ENCODE measurements at regions not wholly inside any gene's neighbourhood (a gene's known extent, or its start where the extent isn't known, plus 50 kb on each side); places are given as distances from the start of the nearest gene placed in this dataset.
"Not testable (repeated sequence)": the region's sequence is repeated elsewhere in the genome, so short reads cannot be mapped to it uniquely, and the experiment has no call there.

DNA sequence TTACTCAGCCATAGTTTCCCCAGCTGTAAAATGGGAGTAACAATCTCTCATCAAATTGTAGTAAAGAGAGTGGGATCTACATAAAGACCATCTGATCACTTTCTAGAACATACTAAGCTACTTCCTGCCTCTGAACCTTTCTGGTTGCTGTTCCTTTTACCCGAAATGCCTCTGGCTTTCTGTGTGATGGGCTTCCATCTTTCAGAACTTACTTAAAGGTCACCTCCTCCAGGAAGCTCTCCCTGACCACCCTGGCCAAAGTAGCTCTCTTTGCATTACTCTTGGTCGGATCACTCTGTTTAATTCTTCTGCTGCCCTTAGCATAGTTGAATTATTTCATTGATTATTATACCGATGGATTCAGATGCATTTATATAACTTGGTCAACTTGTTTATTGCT lies 171.0 kb downstream of the BMP7 start:
- intact Hi-C loops (cut with micrococcal nuclease): no loop called here

DNA sequence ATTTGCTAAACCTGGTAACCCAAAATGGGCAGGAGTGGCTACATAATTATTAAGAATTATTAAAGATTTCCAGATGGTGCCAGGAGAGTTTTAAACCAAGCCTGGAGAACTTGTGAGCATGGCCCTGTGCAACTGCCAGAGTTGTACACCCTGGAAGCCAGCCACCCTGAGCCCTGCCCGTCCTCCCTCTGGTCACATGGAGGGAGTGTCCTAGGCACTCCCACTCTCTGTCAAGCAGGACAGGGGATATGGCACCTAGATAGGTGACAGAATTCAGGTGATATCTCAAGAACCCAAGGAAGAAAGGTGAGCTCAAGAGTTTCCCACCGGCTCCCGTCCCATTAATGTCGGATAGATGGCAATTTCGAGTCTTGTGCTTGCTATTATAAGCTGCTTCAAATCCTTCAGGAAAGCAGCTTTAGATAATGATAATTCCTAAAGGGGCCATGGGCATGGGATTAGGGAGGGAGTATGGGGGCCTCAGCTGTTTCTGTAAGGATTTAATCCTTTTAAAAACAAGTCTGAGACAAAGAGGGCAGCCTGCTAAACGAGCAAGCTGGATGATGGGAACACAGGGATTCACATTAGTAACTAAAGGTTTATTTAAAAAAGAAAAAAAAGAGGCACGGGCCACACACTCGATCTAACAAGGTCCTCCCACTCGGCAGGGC lies 169.1 kb downstream of the BMP7 start:
- intact Hi-C loops (cut with micrococcal nuclease): no loop called here

DNA sequence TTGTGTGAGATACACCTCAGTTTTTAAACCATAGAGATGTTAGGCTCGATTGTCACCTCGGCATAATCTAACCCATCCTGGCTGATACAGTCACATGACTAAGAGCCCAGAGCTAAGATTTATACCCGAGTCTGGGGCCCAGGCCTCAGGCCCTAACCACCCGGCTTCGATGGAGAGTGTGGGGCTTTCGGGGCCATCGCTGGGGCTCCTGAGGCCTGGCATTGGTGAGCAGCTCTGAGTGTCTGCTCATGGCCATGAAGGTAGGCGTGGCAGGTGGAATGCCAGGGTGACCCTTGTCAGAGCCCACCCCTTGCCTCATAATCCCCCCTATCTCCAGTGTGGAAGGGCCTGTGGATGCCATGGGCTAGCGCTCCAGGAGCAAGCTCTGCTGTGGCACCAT lies 164.3 kb downstream of the BMP7 start:
- intact Hi-C loops (cut with micrococcal nuclease): no loop called here

DNA sequence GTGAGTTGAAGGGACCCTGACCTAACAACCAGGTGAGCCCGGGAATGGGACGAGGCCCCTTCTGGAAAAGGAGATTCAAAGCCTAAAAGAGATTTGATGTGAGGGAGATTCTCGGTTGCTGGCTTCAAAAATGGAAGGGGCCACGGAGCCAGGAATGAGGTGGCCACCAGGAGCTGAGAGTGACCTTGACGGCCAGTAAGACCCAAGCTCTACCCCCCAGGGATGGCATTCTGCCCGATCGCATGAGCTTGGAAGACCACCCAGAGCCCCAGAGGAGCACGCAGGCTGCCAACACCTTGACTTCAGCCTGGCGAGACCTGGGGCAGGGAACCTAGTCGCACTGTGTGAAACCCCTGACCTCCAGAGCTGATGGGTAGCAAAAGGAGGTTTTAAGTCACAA lies 163.9 kb downstream of the BMP7 start:
- intact Hi-C loops (cut with micrococcal nuclease): no loop called here

DNA sequence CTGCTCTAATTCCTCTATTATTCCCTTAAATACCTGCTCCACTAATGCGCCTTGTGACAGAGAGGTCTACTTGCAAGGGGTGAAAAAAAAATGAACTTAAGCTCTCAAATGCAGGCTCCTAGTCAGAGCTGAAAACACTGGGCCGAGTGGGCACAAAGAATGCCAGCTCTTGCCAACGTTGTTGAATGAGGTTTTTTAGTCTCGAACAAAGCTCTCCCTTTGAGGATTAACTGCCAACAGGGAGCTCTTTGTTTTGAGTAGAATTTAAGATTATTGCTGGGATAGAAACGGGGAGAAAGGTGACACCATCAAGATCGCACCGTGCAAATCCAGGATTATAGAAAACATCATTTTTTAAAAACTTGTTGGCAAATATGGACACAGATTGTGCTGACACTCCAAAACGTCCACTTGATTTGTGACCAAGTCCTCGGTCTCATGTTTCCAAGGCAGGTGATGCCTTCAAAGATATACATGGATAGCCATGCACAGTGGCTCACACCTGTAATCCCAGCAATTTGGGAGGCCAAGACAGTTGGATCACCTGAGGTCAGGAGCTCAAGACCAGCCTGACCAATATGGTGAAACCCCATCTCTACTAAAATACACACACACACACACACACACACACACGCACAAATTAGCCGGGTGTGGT lies 163.2 kb downstream of the BMP7 start:
- intact Hi-C loops (cut with micrococcal nuclease): no loop called here

DNA sequence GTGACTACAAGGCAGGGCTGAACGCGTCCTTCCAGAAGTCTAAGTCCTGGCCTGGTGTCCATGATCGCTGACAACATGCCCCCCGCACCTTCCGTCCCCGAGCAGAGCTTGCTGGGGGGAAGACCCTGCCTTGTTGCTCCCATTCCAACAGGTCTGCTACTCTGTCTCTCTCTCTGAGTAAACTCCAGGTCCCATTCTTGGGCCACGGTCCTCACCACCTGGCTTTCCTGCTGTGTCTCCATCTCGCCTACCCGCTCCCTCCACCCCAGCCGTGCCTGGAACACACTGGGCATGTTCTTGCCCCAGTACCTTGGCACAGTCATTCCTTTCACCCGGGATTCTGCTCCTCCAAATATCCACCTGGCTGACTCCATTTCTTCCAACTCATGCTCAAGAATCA lies 162.3 kb downstream of the BMP7 start:
- intact Hi-C loops (cut with micrococcal nuclease): no loop called here

DNA sequence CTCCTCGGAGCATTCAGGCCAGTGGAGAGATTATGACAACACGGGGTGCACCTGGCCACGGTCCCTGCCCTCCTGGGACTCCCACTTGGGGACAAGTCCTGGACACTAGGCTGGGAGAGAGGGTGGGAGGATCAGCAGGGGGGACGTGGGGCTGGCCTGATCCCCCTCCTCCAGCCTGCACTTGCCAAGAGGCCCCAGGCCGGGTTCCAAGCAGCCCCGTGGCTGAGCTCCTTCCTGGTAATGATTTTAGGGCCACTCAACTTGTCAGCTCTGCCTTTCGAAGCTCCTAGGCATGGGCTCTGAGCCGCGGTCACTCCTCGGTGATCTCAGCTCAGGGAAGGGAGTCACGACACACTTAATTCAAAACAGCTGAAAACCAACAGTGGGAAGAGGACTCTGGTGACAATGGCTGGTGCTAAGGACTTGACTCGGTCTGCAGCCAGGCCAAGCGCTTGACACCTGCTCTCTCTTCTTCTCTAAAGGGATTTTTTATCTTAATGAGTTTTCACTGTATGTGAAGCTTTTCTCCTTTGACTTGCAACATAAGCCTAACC lies 161.7 kb downstream of the BMP7 start:
- intact Hi-C loops (cut with micrococcal nuclease): no loop called here

DNA sequence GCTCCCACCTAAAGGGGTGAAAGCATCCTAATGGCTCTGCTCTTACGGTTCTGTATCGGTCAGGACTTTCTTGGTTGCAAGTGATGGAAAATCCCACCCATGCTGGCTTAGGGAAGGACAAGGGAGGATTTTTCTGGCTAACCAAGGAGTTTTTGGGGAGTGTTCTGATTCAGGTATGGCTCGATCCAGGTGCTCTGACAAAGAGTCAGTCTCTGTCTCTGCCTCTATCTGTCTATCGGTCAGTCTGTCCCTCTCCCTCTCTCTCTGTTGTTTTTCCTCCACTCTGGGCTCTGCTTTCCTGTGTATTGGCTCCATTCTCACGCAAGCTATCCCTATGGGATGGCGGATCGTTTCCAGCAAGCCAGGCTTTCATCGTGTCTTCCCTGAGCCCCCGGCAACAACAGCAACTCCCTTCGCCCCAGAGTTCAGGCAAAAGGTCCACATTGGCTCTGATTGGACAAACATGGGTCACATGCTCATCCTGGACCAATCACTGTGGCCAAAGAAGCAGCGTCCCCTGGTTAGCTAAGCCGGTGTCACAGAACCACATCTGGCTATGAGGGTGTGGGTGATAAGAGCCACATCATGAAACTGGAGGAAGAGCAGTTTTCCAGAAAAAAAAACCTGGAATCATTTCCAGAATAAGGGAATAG lies 160.3 kb downstream of the BMP7 start:
- intact Hi-C loops (cut with micrococcal nuclease): no loop called here

DNA sequence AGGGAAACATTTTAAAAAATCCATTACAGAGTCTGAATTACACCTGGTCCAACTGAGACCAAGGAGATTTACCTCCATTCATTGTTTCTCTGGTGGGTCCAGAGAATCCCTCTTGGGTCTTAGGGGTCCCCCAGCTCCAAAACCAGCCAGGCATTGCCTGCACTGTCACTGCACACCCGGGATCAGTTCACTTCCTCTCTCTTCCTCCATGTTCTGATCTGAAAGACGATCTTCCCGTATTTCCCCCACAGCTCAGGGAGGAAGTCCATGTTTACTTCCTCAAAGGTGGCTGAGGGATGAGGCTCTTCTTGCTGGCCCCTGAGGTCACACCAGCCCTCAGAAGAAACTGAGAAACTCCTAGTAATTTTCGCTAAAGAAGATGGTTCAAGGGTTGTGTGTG lies 159.7 kb downstream of the BMP7 start:
- intact Hi-C loops (cut with micrococcal nuclease): no loop called here

DNA sequence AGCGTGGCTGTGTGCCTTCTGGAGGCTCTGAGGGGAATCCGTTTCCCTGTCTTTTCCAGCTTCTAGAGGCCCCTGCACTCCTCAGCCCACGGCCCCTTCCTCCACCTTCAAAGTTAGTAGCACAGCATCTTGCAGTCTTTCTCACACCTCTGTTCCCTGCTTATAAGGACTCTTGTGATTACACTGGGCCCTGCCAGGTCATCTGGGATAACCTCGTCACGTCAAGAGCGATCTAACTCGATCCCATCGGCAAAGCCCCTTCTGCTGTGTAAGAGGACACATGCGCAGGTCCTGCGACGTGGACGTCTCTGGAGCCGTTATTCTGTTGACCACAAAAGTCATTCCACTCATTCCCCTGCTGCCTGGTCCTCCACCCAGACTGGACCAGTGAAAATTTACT lies 159.2 kb downstream of the BMP7 start:
- intact Hi-C loops (cut with micrococcal nuclease): no loop called here

DNA sequence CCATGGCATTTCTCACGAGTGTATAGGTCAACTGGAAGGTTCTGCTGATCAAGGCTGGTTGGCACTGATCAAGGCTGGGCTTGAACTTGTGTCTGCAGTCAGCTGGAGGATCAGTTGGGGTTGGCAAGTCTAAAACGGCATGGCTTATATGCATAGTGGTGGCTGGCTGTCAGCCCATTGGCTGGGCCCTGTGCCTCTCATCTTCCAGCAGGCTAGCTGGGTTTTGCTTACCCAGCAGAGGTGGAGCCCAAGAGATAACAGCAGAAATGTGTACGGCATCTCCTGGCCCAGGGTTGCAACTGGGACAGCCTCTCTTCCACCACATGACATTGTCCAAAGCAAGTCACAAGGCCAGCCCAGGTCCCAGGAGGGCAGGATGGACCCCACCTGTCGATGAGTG lies 158.2 kb downstream of the BMP7 start:
- intact Hi-C loops (cut with micrococcal nuclease): no loop called here

DNA sequence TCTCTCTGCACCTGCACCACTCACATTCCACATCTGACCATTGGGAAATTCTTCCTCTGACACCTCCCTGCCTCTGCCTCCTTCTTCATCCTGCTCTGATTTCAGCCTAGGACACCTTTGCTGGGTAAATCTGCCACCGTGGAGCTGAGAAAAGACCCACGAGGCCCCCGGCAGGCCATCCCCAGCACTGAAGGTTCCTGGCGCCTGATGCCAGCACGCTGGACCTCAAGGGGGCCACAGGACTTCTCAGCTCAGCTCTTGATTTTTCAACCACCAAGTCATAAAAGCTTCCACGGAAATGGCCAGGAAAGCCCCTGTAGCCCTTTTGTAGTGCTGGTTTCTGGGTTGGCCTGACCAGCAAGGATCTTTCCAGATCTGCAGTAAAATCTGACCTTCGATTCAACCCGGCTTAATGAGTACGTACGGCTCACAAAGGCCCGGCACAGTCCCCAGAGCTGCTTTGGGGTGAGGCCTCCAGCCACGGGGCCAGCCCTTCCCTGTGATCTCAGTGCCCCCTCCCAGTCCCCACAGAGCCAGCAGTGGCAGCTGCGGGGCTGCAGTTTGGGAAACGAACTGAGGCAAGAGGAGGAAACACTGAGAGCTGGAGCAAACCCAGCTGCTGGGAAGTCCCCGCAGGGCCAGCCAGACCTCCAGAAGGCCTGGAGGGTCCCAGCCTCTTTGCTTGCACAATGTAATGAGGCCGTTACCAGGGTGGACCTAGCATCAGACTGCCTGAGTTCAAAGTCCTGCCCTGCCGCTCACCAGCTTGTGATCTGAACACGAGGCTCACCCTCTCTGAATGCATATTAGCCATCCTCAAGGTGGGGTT lies 157.5 kb downstream of the BMP7 start:
- intact Hi-C loops (cut with micrococcal nuclease): no loop called here

DNA sequence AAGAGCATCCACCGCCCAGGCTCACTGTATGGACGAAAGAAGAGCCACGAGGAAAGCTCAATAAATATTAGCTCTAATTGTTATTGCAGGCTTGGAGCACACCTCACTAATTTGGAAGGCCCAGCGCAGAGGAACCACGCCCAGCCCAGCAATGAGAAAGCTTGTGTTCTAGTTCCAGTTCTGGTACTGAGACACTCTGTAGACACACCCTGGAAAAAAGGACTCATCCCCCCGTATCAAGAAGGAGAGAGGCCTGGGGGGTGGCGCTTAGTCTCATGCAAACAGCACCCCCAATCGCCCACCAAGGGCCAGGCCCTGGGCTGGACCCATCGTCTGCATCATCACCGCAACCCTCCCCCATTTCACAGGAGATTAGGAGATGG lies 156.9 kb downstream of the BMP7 start:
- intact Hi-C loops (cut with micrococcal nuclease): no loop called here

DNA sequence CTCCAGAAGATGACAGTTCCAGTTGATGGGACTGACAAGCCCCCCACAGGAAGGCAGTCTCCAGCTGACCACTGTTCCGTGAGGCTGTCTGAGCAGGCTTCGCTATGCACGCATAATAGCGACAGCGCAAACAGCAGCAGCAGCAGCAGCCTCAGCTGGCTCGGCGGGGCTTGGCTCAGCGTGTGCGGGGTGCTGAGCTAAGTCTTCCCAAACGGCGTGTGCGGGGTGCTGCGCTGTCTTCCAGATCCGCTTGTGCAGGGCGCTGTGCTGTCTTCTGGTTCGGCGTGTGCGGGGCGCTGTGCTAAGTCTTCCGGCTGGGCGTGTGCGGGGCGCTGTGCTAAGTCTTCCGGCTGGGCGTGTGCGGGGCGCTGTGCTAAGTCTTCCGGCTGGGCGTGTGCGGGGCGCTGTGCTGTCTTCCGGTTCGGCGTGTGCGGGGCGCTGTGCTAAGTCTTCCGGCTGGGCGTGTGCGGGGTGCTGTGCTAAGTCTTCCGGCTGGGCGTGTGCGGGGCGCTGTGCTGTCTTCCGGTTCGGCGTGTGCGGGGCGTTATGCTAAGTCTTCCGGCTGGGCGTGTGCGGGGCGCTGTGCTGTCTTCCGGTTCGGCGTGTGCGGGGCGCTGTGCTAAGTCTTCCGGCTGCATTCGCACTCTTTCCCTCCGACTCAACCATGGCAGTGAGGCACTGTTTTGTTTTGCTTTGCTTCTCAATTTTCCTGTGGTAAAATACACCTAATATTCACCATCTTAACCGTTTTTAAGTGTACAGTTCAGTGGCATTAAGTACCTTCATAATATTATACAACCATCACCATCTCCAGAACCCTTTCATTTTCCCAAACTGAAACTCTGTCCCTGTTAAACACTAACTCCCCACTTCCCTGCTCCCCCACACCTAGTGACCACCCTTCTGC lies 156.1 kb downstream of the BMP7 start:
- intact Hi-C loops (cut with micrococcal nuclease): not testable (repeated sequence)

DNA sequence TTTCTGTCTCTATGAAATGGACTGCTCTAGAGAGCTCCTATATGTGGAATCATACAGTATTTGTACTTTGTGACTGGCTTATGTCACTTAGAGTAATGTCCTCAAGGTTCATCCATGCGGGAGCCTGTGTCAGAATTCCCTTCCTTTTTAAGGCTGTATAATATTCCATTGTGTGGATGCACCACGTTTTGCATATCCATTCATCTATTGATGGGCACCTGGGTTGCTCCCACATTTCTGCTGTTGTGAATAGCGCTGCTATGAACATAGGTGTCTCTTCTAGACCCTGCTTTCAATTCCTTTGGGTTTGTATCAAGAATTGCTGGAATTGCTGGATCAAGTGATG lies 155.4 kb downstream of the BMP7 start:
- intact Hi-C loops (cut with micrococcal nuclease): no loop called here

DNA sequence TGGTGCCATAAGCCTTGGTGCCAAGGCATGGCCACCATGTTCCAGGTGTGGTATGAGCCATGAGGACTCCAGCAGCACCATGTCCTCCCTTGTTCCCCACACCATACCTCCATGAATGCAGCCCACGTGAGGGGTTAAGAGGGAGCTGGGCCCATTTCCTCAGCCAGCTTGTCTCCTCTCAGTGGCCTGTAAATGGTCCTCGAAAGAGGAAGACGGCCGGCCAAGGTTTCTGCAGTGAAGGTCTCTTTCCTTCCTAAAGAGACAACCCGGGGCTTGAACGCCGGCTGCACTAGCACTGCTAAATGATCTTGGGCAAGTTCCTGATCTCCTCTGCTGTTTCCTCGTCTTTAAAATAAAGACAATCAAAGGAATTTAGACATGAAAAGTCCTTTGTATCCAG lies 154.0 kb downstream of the BMP7 start:
- intact Hi-C loops (cut with micrococcal nuclease): no loop called here

DNA sequence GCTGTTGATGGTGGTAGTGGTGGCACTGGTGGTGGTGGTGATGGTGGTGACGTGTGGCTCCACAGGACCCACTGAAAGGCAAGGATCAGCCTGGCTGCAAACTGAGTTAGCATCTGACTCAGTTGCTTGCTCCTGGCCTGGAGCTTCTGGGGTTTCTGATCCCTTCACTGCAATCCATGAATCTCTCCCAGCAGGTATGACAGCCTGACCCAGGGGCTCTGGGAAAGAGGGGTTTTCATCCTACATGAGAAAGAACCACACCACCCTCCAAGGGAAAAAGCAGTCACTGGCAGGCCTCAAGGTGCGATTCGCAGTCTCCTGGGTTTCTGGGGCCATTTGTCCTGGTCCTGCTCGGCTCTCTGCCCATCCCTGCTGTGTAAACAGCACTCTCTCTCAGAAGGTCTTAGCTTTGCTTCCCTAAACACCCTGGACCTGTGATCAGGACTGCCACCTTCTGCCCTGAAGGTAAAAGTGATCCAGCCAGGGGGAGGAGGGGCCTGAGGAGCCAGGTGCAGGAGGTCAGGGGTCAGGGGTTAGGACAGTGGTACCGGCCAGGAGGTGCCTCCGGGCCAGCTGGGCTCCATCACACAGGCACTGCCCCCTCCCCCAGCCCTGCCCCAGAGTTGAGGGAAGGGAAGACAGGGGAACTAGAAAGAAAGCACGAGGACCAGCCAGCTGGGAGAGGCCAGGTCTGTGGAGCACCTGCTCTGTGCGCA lies 152.0 kb downstream of the BMP7 start:
- intact Hi-C loops (cut with micrococcal nuclease): no loop called here

DNA sequence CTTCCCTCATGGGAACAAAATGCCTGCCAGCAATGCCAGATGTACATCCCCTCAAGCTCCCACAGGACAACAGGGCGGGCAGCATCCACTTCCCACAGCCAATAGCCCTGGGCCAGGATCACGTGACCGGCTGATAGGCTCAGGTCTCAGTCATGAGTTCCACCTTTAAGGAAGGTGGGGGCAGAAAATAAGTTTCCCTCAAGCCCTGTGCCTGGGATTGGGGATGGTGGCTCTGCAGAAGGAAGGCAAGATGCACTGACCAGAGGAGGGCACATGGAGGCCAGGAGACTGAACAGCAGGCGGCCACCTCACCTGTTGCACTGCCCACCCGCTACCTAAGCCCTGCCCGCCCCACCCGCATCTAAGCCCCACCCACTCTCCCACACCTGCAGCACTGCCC lies 149.1 kb downstream of the BMP7 start:
- intact Hi-C loops (cut with micrococcal nuclease): no loop called here

DNA sequence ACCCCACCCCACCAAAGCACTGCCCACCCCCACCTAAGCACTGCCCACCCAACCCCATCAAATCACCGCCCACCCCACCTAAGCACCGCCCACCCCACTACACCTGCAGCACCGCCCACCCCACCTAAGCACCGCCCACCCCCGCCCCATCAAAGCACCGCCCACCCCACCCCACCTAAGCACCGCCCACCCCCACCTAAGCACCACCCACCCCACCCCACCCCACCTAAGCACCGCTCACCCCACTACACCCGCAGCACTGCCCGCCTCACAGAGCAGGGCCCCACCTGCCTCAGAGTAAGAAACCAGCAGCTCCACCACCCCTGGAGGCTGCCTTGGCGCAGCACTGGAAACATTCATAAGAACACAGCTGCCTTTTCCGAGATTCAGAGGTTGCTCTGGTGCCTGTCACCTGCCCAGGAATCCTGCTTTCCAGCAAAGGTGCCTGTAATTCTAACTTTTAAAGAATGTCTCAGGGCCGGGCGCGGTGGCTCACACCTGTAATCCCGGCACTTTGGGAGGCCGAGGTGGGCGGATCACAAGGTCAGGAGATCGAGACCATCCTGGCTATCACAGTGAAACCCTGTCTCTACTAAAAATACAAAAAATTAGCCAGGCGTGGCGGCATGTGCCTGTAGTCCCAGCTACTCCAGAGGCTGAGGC lies 148.2 kb downstream of the BMP7 start:
- intact Hi-C loops (cut with micrococcal nuclease): no loop called here

All from T-helper 2 cell treated with Interferon-gamma antibody and Interleukin-4, amounts not matched to agents 100 ng/mL and 5 ng/mL, for 36 hours (primary cell).